Thyroid gland (tissue), 4 donors: ENCODE measurements at regions not wholly inside any gene's neighbourhood (a gene's known extent, or its start where the extent isn't known, plus 50 kb on each side); places are given as distances from the start of the nearest gene placed in this dataset.
"Not testable (repeated sequence)": the region's sequence is repeated elsewhere in the genome, so short reads cannot be mapped to it uniquely, and the experiment has no call there.

ENCODE experiments used
- DNase-seq, 2 donors: peaks; one replicate each; pipeline ENCODE4 v3.0.0-alpha.2; 2019
- H3K27ac ChIP-seq, 3 donors: fragments of 200-600 bp; sonication (generic); 1 replicate in 2 of 3; 2 replicates in 1 of 3; pipeline ENCODE4 v1.5.1; 2016 to 2019; ENCODE audit warnings: mild to moderate bottlenecking in 1 of 3, moderate library complexity in 1 of 3
- H3K27me3 ChIP-seq: fragments of 200-600 bp; sonication (generic); one replicate; pipeline ENCODE4 v1.5.1; 2019
- H3K36me3 ChIP-seq, 2 donors: fragments of 200-600 bp; sonication (generic); one replicate each; pipeline ENCODE4 v1.5.1; 2016 to 2019
- H3K4me1 ChIP-seq, 2 donors: fragments of 200-600 bp; sonication (generic); one replicate each; pipeline ENCODE4 v1.5.1; 2017 to 2019
- H3K4me3 ChIP-seq, 3 donors: fragments of 200-600 bp; sonication (generic); replicated peaks in 1 of 3; 1 replicate in 2 of 3; 2 replicates in 1 of 3; pipeline ENCODE4 v1.5.1; 2016; ENCODE audit warnings: mild to moderate bottlenecking in 1 of 3
- H3K9me3 ChIP-seq: fragments of 200-600 bp; sonication (generic); one replicate; pipeline ENCODE4 v1.5.1; 2017
- CTCF ChIP-seq, 6 experiments: fragments of 200-600 bp in 3 of 6; fragments of 450-650 bp in 3 of 6; sonication (generic) in 3 of 6; IDR thresholded peaks; one replicate each; pipeline ENCODE4 v1.5.1; 2016 to 2019; ENCODE audit warnings: antibody characterized with exemption in 6 of 6, mild to moderate bottlenecking in 2 of 6, inconsistent platforms in 1 of 6, moderate library complexity in 1 of 6
- POLR2A ChIP-seq, 2 donors: fragments of 450-650 bp; IDR thresholded peaks; one replicate each; pipeline ENCODE4 v1.6.1; 2017; ENCODE audit warnings: antibody characterized with exemption in 2 of 2, mild to moderate bottlenecking in 2 of 2, moderate library complexity in 1 of 2
- WGBS, 2 donors: methylation state at CpG; one replicate each; pipeline ENCODE4 v1.1.5; 2017; 5-methylcytosine and 5-hydroxymethylcytosine counted together
- intact Hi-C: fragments of 100-400 bp; cut with DNase I; formaldehyde crosslinking; loops from one replicate; pipeline ENCODE4 v1.15.1; 2023

GRCh38 chr3:185306286-185306685 is 52.4 kb upstream of the EHHADH start:
- DNase-seq, H3K9me3 ChIP-seq, intact Hi-C loops, H3K4me1 ChIP-seq, H3K36me3 ChIP-seq, H3K27me3 ChIP-seq, H3K4me3 ChIP-seq, H3K27ac ChIP-seq: not testable (repeated sequence)

GRCh38 chr3:185306847-185307246 is 53.0 kb upstream of the EHHADH start:
- no peaks in the 10 kb centered on the region for H3K9me3 ChIP-seq
- no peaks in the 10 kb centered on the region for H3K36me3 ChIP-seq
- no peaks in the 10 kb centered on the region for H3K4me1 ChIP-seq
- no peak overlapping the region for H3K4me3 ChIP-seq
- no peak for DNase-seq
- TF ChIP-seq CTCF (IDR thresholded peaks at IDR 0.05) (no peak), POLR2A (IDR thresholded peaks at IDR 0.05) (no peak)
- no peaks in the 10 kb centered on the region for H3K27me3 ChIP-seq
- 96% methylated on average over 3 of the region's 3 CpGs for WGBS, 2 donors
- intact Hi-C loops: no loop called here
- no peak overlapping the region for H3K27ac ChIP-seq

- no peak overlapping the region for H3K4me3 ChIP-seq
- intact Hi-C loops: no loop called here
- peak in 5 of 6 experiments; percentile 27 to 71 (median 50) for TF ChIP-seq CTCF (IDR thresholded peaks at IDR 0.05)
- TF ChIP-seq POLR2A (IDR thresholded peaks at IDR 0.05): no peak
- H3K4me1 ChIP-seq: no peaks in the 10 kb centered on the region
- no peak overlapping the region for H3K27ac ChIP-seq
- no peaks in the 10 kb centered on the region for H3K27me3 ChIP-seq
- H3K9me3 ChIP-seq: no peaks in the 10 kb centered on the region
- WGBS, 2 donors: 95 to 100% methylated on average over 2 of the region's 2 CpGs
- H3K36me3 ChIP-seq: no peaks in the 10 kb centered on the region
- peak; percentile 36 to 56 for DNase-seq
These were observed 54.4 kb upstream of the EHHADH start for GRCh38 chr3:185308126-185308754.

- H3K27ac ChIP-seq: no peak overlapping the region
- WGBS, 2 donors: 72% methylated on average over 4 of the region's 4 CpGs
- no peaks in the 10 kb centered on the region for H3K9me3 ChIP-seq
- H3K4me1 ChIP-seq: peaks cover 0 to 7% of the 10 kb centered on the region in 2 donors
- no peak overlapping the region for H3K4me3 ChIP-seq
- H3K36me3 ChIP-seq: no peaks in the 10 kb centered on the region
- intact Hi-C loops: no loop called here
- TF ChIP-seq CTCF (IDR thresholded peaks at IDR 0.05) (no peak), POLR2A (IDR thresholded peaks at IDR 0.05) (no peak)
- no peak for DNase-seq
- H3K27me3 ChIP-seq: no peaks in the 10 kb centered on the region
These were observed 53.6 kb upstream of the MAP3K13 start for GRCh38 chr3:185309302-185309701.

GRCh38 chr3:185309795-185310194 is 53.1 kb upstream of the MAP3K13 start:
- H3K27me3 ChIP-seq: no peaks in the 10 kb centered on the region
- H3K4me3 ChIP-seq: no peak overlapping the region
- no peaks in the 10 kb centered on the region for H3K9me3 ChIP-seq
- no peaks in the 10 kb centered on the region for H3K36me3 ChIP-seq
- intact Hi-C loops: no loop called here
- peaks cover 0 to 8% of the 10 kb centered on the region in 2 donors for H3K4me1 ChIP-seq
- H3K27ac ChIP-seq: no peak overlapping the region
- TF ChIP-seq POLR2A (IDR thresholded peaks at IDR 0.05) (no peak), CTCF (IDR thresholded peaks at IDR 0.05) (no peak)
- no peak for DNase-seq
- 95% methylated on average over 3 of the region's 3 CpGs for WGBS, 2 donors

- 40 to 55% methylated on average over 3 of the region's 3 CpGs for WGBS, 2 donors
- Histone ChIP-seq H3K27ac (no peak overlapping the region), H3K9me3 (no peaks in the 10 kb centered on the region), H3K27me3 (no peaks in the 10 kb centered on the region), H3K36me3 (no peaks in the 10 kb centered on the region), H3K4me3 (no peak overlapping the region), H3K4me1 (peaks cover 8 to 16% of the 10 kb centered on the region in 2 donors)
- no peak for TF ChIP-seq CTCF (IDR thresholded peaks at IDR 0.05)
- TF ChIP-seq POLR2A (IDR thresholded peaks at IDR 0.05): no peak
- intact Hi-C loops: no loop called here
- DNase-seq: peak; percentile 8 to 22
These were observed 50.9 kb upstream of the MAP3K13 start for GRCh38 chr3:185311991-185312390.
